ENCODE measurements at regions not wholly inside any gene's neighbourhood (a gene's known extent, or its start where the extent isn't known, plus 50 kb on each side); places are given as distances from the start of the nearest gene placed in this dataset.
"Not testable (repeated sequence)": the region's sequence is repeated elsewhere in the genome, so short reads cannot be mapped to it uniquely, and the experiment has no call there.

DNA sequence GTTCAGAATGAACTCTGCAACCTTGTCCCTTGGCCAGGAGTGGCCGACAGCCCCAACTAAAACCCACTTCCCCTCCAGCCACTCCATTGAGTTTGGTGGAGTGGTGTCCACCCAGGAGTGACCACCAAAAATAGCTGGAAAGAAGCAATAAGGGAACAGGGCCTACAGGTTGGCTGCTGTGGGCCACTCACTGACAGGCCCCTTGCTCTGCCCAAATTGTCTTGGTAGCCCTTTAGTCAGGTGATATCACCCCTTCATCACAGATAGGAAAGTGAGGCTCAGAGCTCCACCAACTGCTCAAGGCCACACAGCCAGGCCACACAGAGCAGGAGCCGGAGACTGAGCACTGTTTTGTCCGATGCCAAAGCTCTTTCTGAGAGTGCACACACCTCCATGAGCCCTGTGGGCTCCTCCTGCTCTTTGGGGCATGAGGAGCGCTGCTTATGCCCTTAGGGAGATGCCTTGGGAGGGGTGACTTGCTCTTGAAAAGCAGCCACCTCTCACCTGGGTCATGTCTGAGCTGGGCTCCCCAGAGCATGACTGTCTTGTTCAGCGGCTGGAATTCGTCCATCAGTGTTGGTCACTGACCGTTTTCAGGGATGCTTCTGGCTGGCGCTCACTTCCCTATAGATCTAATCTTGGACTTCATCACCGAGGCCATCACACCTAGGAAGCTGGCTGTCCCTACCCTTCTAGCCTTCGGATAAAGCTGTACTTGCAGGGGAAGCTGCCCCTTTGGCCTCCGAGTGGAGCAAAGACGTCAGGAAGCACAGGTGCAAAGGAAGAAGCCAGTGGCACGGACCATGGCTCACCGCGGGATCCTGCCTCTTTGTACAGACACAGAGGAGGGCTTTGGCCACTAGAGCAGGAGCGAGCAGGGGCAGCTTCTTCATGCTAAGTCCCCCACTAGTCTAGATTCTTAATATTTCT lies 186.0 kb upstream of the ZNF469 start:
- H3K4me3 ChIP-seq (ENCODE audit: control insufficient read depth, low read depth, low read length), result no peak overlapping the region
- DNase-seq (ENCODE audit: low read depth), result no peak
- TF ChIP-seq, protein P1, sequence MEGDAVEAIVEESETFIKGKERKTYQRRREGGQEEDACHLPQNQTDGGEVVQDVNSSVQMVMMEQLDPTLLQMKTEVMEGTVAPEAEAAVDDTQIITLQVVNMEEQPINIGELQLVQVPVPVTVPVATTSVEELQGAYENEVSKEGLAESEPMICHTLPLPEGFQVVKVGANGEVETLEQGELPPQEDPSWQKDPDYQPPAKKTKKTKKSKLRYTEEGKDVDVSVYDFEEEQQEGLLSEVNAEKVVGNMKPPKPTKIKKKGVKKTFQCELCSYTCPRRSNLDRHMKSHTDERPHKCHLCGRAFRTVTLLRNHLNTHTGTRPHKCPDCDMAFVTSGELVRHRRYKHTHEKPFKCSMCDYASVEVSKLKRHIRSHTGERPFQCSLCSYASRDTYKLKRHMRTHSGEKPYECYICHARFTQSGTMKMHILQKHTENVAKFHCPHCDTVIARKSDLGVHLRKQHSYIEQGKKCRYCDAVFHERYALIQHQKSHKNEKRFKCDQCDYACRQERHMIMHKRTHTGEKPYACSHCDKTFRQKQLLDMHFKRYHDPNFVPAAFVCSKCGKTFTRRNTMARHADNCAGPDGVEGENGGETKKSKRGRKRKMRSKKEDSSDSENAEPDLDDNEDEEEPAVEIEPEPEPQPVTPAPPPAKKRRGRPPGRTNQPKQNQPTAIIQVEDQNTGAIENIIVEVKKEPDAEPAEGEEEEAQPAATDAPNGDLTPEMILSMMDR (IDR thresholded peaks at IDR 0.05; ENCODE audit: control insufficient read depth, insufficient read depth, low read depth, low read length, missing control alignments), result no peak

DNA sequence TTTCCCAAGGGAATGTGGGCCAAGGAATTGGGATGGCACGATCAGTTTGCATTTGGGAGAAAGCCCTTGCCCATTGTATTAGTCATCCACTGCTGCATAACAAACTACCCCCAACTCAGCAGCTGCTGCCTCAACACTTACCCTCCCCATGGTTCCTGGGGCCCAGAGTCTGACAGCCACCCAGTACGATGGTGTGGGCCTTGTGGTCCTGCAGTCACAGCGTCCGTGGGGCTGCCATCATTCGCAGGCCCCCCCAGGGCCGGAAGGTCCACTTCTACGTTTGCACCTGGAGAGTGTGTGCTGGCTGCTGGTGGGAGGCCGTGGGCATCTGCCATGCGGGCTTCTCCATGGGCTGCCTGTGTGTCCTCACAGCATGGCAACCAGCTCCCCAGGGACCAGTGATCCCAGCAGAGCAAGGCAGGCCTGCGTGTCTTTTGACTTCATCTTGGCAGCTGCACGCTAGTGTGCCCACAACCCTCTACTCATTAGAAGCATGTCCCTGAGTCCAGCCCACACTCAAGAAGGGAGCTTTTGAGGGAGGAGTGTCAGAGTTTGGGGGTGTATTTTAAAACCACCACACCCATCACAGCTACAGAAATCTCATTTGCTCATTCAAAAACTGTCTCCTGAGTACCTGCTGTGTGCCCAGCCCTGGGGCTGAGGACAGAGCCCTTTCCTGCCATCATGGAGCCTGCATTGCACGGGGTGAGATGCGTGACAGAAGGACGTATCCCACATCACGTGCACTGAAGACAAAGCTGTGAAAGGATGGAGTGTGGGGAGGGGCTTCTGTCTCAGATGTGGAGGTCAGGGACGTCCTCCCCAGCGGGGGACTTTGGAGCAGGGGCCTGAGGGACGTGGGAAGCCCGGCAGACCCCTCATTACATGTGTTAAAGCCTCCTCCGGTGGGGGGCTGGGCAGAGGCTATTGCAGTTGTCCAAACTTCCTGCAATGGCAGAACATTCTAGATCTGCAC lies 185.0 kb upstream of the ZNF469 start:
- H3K4me3 ChIP-seq (ENCODE audit: control insufficient read depth, low read depth, low read length), result no peak overlapping the region
- TF ChIP-seq, protein P1 (IDR thresholded peaks at IDR 0.05; ENCODE audit: control insufficient read depth, insufficient read depth, low read depth, low read length, missing control alignments), result no peak
- DNase-seq (ENCODE audit: low read depth), result no peak

DNA sequence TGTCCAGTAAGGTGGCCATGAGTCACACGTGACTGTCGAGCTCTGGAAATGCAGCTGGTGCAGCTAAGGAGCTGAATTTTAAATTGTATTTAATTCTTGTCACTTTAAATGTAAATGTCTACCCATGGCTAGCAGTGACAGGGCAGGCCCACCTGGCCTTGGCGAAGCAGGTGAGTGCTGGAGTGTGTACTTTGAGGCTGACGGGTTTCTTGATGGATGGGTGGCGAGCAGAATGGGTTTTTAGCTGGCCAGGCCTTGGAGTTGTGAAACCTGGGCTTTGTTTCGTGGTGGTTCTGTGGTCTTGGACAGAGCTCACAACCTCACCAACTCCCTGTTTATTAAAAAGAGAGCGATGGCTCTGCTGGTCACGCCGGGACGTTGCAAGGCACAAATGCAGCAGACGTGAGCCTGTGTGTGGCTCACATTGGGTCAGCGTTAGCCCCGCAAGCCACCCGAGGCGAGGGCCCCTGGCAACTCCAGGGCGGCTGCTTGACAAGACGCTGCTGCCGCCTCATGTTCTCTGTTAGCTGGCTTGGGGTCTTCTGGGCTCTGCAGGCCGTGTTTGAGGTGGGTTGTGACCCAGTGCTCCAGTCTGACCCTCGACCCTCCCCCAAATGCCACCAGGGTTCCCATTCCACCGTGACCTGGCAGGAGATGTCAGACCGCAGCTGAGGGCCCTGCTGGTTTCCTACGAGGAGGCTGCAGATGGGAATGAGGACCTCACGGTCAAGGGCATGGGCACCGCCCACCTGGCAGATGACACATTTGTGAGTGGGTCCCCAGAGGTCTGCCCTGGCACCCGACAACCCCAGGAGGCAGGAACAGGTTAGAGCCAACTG lies 184.1 kb upstream of the ZNF469 start:
- not testable (repeated sequence) for H3K4me3 ChIP-seq (ENCODE audit: control insufficient read depth, low read depth, low read length); DNase-seq (ENCODE audit: low read depth)

DNA sequence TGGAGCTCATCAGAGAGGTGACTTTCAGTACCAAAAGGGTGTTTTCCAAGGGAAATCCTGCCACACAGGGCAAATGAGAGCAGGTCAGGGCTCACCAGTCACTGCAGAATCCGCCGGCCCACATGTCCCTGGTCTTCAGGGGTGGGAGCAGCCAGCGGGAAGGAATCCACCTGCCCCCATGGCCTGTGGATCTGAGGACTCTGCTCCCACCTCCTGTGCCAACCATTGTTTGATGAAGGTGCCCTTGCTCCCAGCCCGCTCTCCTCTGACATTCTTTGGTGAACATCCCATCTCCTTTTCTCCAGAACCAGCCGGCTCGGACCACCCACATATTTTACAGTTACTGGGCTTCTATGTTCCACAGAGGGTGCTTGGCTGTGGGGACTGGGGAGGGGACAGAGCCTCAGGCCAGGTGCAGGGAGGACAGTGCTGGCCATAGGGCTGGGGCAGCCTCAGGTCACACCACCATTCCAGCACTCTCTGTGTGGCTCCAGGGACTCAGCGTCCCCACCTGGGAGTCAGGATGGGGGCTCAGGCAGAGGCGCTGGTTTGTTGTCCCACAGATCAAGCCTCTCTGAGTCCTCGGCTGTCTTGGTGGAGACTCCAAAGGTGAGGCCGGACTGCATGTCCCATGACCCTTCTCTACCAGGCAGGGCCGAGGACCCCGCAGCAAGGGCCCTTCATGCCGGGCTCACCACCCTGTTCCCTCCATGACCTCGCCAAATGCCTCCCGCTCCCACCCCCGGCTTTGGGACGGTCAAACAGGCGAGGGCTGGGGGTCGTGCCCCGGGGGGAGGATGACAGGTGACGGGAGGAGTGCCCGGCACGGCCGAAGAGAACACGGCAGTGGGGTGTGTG lies 183.2 kb upstream of the ZNF469 start:
- not testable (repeated sequence) for DNase-seq (ENCODE audit: low read depth); H3K4me3 ChIP-seq (ENCODE audit: control insufficient read depth, low read depth, low read length)

DNA sequence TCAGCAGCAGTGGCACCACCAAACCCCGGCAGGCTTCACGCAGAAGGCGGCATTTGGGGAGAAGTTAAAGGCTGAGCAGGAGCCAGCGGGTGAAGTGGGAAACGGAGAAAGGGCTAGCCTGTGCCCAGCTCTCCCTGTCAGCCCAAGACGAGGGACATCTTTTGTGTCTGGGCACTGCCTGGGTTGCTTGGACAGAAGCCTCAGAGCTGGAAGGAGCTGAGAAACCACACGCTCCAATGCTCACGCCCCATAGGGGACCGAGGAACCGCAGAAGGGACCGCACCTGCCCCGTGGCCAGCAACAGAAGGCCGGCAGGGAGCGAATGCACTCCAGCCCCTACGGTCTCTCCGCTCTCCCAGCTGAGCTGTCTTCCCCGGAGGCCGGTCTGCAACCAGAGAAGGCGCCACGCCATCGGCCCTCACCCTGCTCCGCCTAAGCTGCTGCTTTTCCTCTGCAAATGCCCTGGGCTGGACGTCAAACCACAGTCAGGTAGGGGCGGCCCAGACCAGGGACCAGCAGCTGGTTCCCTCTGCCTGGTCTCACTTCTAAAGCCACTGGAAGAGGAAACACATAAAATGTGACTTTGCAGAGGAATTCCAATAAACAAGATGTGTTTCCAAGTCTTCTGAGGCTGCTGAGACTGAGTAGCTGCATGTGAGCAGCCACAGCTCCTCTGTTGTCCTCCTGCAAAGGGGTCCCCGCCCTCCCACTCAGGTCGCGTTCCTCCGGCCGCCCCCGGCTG lies 182.4 kb upstream of the ZNF469 start:
- DNase-seq (ENCODE audit: low read depth), result not testable (repeated sequence)

DNA sequence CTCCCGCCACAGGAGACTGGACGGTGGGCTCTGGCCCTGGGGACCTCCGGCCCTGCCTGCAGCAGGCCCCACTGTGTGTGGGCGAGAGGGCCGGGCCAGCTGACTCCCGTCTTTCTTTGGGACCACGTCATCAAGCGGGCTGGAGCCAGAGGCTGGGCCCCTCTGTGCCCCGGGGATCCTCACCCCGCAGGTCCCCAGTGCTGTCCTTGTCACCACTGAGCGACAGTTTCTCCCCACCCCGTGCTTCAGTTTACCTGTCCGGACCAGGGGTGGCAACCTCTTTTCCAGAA lies 181.9 kb upstream of the ZNF469 start:
- no peak overlapping the region for H3K4me3 ChIP-seq (ENCODE audit: control insufficient read depth, low read depth, low read length)
- no peak for DNase-seq (ENCODE audit: low read depth)
- TF ChIP-seq, protein P1 (IDR thresholded peaks at IDR 0.05; ENCODE audit: control insufficient read depth, insufficient read depth, low read depth, low read length, missing control alignments), result no peak

More for the DNA sequence above, 182.4 kb upstream of the ZNF469 start:
- not testable (repeated sequence) for H3K4me3 ChIP-seq (ENCODE audit: control insufficient read depth, low read depth, low read length)

DNA sequence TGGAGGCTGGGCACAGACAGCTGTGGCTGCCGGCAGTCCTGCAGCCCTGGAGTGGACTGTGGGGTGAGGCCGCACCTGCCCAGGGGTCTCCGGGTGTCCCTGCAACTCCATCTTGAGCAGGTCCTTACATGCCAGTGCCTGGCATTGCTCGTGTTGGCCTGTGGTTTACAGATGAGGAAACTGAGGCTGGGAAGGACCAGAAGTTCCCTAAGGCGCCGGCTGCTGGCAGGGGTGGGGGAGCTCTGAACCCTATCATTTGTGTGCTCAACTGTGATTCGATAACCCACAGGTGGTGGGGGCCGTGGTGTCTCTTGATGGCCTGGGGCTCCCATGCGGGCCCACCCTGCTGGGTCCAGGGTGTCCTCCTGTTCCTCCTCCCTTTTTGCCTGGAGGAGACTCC lies 181.1 kb upstream of the ZNF469 start:
- not testable (repeated sequence) for H3K4me3 ChIP-seq (ENCODE audit: control insufficient read depth, low read depth, low read length); DNase-seq (ENCODE audit: low read depth)
